Loucy (cell line): ENCODE measurements at regions not wholly inside any gene's neighbourhood (a gene's known extent, or its start where the extent isn't known, plus 50 kb on each side); places are given as distances from the start of the nearest gene placed in this dataset.

Experiments
- H2AFZ ChIP-seq: fragments of 200-600 bp; sonication (generic); 2 replicates; pipeline ENCODE4 v1.6.0; 2016; ENCODE audit warnings: antibody characterized with exemption, mild to moderate bottlenecking, low read length, moderate library complexity
- H3F3A ChIP-seq: fragments of 200-600 bp; 2 replicates; pipeline ENCODE4 v1.6.0; 2016; ENCODE audit warnings: antibody characterized with exemption, low read depth, mild to moderate bottlenecking
- H3K27me3 ChIP-seq: fragments of 200-600 bp; sonication (generic); 2 replicates; pipeline ENCODE4 v1.6.1; 2014; ENCODE audit warnings: low read length, mild to moderate bottlenecking; ENCODE audit not compliant: insufficient read depth, poor library complexity, severe bottlenecking
- H3K36me3 ChIP-seq: fragments of 200-600 bp; sonication (generic); 2 replicates; pipeline ENCODE4 v1.6.1; 2016; ENCODE audit warnings: low read length; ENCODE audit not compliant: insufficient read depth
- H3K4me1 ChIP-seq: fragments of 200-600 bp; sonication (generic); 2 replicates; pipeline ENCODE4 v1.5.1; 2014; ENCODE audit warnings: low read length, mild to moderate bottlenecking; ENCODE audit not compliant: insufficient read depth, poor library complexity, severe bottlenecking
- H3K4me2 ChIP-seq: fragments of 200-600 bp; sonication (generic); 2 replicates; pipeline ENCODE4 v1.6.0; 2014; ENCODE audit warnings: antibody characterized with exemption, low read length, low read depth, mild to moderate bottlenecking; ENCODE audit not compliant: poor library complexity, severe bottlenecking
- H3K4me3 ChIP-seq: fragments of 200-600 bp; sonication (generic); 2 replicates; pipeline ENCODE4 v1.5.1; 2014; ENCODE audit warnings: low read length, mild to moderate bottlenecking, mixed read lengths; ENCODE audit not compliant: poor library complexity, severe bottlenecking
- H3K79me2 ChIP-seq: fragments of 200-600 bp; sonication (generic); 2 replicates; pipeline ENCODE4 v1.6.1; 2014; ENCODE audit warnings: low read length; ENCODE audit not compliant: insufficient read depth
- H3K9ac ChIP-seq: fragments of 200-600 bp; sonication (generic); 2 replicates; pipeline ENCODE4 v1.6.0; 2014; ENCODE audit warnings: mild to moderate bottlenecking, low read depth, low read length, moderate library complexity; ENCODE audit not compliant: poor library complexity, severe bottlenecking
- H3K9me2 ChIP-seq: fragments of 200-600 bp; sonication (generic); replicated peaks from 2 replicates; pipeline ENCODE4 v1.6.1; 2016; ENCODE audit warnings: low read depth, low read length, mixed read lengths
- H3K9me3 ChIP-seq: fragments of 200-600 bp; sonication (generic); 2 replicates; pipeline ENCODE4 v1.6.1; 2014; ENCODE audit warnings: mild to moderate bottlenecking, antibody characterized with exemption, low read length, low read depth; ENCODE audit not compliant: insufficient read depth
- H4K20me1 ChIP-seq: fragments of 200-600 bp; sonication (generic); 2 replicates; pipeline ENCODE4 v1.6.0; 2014; ENCODE audit warnings: antibody characterized with exemption, low read length, mild to moderate bottlenecking; ENCODE audit not compliant: insufficient read depth, poor library complexity, severe bottlenecking
- EZH2phosphoT487 ChIP-seq: fragments of 200-600 bp; IDR thresholded peaks from 2 replicates; pipeline ENCODE4 v1.6.1; 2018; ENCODE audit warnings: antibody characterized with exemption, mild to moderate bottlenecking, moderate library complexity, borderline replicate concordance
- TF ChIP-seq, protein P1 (sequence below): fragments of 200-600 bp; sonication (generic); conservative IDR thresholded peaks from 2 replicates; pipeline ENCODE4 v1.5.1; 2014; ENCODE audit warnings: mild to moderate bottlenecking, antibody characterized with exemption, low read length

DNA sequence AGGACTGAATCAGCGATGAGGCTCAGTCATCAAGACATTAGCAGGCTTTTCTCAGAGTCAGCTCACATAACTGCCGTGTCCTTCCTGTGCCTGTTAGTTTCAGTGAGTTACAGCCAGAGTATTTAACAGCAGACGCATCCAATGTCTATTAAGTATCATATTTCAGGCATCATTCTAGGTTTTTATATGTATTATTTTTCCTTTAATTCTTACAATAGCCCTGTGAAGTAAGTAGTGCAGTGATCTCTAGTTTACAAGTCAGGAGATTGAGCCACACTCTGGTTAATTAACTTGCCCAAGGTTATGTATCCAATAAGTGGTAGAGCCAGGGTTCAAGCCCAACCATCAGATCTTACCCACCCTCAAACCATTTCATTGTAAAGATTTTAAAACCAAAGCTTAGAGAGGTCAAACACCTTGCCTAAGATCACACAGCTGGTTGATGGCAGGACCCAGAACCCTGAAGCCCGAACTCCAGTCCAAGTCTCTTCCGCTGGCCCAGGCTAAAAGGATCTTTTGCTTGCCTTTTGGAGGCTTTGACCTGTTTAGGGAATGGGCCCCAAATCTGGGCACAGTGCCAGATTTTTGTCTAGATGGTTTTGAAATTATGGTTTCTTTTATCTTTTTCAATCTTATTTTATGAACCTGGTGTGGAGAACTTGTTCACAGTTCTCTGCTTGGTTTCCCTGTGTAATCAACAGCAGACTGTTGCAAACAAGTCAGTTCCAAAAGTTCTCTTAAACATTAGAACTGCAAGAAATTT, 261.2 kb upstream of the CLINT1 start:
- no peaks in the 10 kb centered on the region for H3K27me3 ChIP-seq
- no peaks in the 10 kb centered on the region for H4K20me1 ChIP-seq
- H3K36me3 ChIP-seq = no peaks in the 10 kb centered on the region
- peak overlapping the region; percentile 20 for H3K4me2 ChIP-seq
- TF ChIP-seq, protein P1, sequence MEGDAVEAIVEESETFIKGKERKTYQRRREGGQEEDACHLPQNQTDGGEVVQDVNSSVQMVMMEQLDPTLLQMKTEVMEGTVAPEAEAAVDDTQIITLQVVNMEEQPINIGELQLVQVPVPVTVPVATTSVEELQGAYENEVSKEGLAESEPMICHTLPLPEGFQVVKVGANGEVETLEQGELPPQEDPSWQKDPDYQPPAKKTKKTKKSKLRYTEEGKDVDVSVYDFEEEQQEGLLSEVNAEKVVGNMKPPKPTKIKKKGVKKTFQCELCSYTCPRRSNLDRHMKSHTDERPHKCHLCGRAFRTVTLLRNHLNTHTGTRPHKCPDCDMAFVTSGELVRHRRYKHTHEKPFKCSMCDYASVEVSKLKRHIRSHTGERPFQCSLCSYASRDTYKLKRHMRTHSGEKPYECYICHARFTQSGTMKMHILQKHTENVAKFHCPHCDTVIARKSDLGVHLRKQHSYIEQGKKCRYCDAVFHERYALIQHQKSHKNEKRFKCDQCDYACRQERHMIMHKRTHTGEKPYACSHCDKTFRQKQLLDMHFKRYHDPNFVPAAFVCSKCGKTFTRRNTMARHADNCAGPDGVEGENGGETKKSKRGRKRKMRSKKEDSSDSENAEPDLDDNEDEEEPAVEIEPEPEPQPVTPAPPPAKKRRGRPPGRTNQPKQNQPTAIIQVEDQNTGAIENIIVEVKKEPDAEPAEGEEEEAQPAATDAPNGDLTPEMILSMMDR = no peak
- TF ChIP-seq EZH2phosphoT487 = no peak
- H3K9me3 ChIP-seq = no peaks in the 10 kb centered on the region
- no peak overlapping the region for H2AFZ ChIP-seq
- H3K4me3 ChIP-seq = no peak overlapping the region
- H3K79me2 ChIP-seq = no peaks in the 10 kb centered on the region
- H3K9ac ChIP-seq = no peak overlapping the region
- no peaks in the 10 kb centered on the region for H3F3A ChIP-seq
- H3K4me1 ChIP-seq = peaks cover 8% of the 10 kb centered on the region
- no peaks in the 10 kb centered on the region for H3K9me2 ChIP-seq

DNA sequence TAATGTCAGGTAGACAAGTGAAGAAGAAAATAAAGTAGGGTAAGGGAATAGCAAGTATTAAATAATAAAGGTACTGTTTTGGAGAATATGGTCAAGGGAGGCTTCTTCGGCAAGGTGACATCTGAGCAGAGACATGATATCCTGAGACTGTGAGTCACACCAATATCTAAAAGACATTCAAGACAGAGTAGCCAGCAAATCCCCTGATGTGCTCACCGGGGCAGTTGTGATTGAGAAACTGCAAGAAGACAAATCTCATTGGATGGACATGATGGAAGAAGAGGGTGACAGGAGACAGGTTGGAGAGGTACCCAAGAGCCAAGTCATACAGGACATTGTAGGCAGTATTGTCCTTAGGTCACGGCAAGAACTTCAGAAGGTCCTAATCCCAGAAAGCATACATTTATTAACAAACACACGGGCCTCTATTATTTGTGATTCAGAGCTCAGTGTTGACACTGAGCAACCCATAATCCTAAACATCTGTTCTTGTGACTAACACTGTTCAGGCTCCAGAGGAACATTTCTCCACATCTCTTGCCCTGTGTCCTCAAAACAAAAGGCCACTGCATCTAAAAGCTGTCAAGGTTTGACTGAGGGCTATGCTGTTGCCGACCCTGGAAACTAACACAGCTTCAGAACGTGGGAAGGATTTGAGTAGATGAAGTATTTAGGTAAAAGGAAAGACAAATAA, 258.7 kb upstream of the CLINT1 start:
- Histone ChIP-seq H2AFZ (no peak overlapping the region), H3K4me2 (no peak overlapping the region), H3K79me2 (no peaks in the 10 kb centered on the region)

DNA sequence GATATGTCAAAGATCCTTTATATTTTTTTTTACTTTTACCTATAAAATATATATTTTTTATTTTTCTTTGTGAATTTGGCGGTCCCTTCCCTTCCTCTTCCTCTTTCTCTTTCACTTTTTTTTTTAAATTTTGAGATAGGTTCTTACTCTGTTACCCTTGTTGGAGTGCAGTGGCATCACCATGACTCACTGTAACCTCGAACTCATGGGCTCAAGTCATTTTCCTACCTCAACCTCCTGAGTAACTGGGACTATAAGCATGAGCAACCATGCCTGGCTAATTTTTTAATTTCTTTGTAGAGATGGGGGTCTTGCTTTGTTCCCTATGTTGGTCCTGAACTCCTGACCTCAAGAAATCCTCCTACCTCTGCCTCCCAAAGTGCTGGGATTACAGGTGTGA, 258.0 kb upstream of the CLINT1 start:
- Histone ChIP-seq H2AFZ (no peak overlapping the region), H3K9me3 (no peaks in the 10 kb centered on the region), H3K4me1 (peaks cover 8% of the 10 kb centered on the region), H3K36me3 (no peaks in the 10 kb centered on the region), H3K4me2 (no peak overlapping the region), H3K27me3 (no peaks in the 10 kb centered on the region), H3K4me3 (no peak overlapping the region), H4K20me1 (no peaks in the 10 kb centered on the region), H3K9me2 (no peaks in the 10 kb centered on the region), H3F3A (no peaks in the 10 kb centered on the region), H3K79me2 (no peaks in the 10 kb centered on the region), H3K9ac (no peak overlapping the region)
- TF ChIP-seq EZH2phosphoT487 = no peak
- TF ChIP-seq, protein P1 = no peak

More for the DNA sequence above, 258.7 kb upstream of the CLINT1 start:
- no peak overlapping the region for H3K4me3 ChIP-seq
- no peaks in the 10 kb centered on the region for H3F3A ChIP-seq
- H3K27me3 ChIP-seq = no peaks in the 10 kb centered on the region
- H3K36me3 ChIP-seq = no peaks in the 10 kb centered on the region
- H3K4me1 ChIP-seq = peaks cover 8% of the 10 kb centered on the region
- H3K9me3 ChIP-seq = no peaks in the 10 kb centered on the region
- H4K20me1 ChIP-seq = no peaks in the 10 kb centered on the region
- no peaks in the 10 kb centered on the region for H3K9me2 ChIP-seq
- no peak overlapping the region for H3K9ac ChIP-seq
- TF ChIP-seq, protein P1 = no peak
- no peak for TF ChIP-seq EZH2phosphoT487
